HEK293 (cell line): ENCODE measurements at regions not wholly inside any gene's neighbourhood (a gene's known extent, or its start where the extent isn't known, plus 50 kb on each side); places are given as distances from the start of the nearest gene placed in this dataset.

ENCODE experiments used
- KLF1 ChIP-seq: fragments of 450-650 bp; formaldehyde crosslinking; IDR thresholded peaks from 2 replicates; pipeline ENCODE4 v1.5.1; 2016; ENCODE audit warnings: missing biosample characterization, missing genetic modification characterization
- KLF9 ChIP-seq: fragments of 450-650 bp; formaldehyde crosslinking; IDR thresholded peaks from 2 replicates; pipeline ENCODE4 v1.5.1; 2016; ENCODE audit warnings: missing biosample characterization, missing genetic modification characterization, low read depth
- SP2 ChIP-seq: fragments of 450-650 bp; formaldehyde crosslinking; IDR thresholded peaks from 2 replicates; pipeline ENCODE4 v1.5.1; 2016; ENCODE audit warnings: missing biosample characterization, missing genetic modification characterization
- ZNF530 ChIP-seq: fragments of 450-650 bp; formaldehyde crosslinking; IDR thresholded peaks from 2 replicates; pipeline ENCODE4 v1.5.1; 2016; ENCODE audit warnings: low read depth, missing biosample characterization, missing genetic modification characterization
- ZNF629 ChIP-seq: fragments of 450-650 bp; formaldehyde crosslinking; IDR thresholded peaks from 2 replicates; pipeline ENCODE4 v1.5.1; 2017; ENCODE audit warnings: missing biosample characterization, missing genetic modification characterization
- ZNF707 ChIP-seq: fragments of 450-650 bp; formaldehyde crosslinking; IDR thresholded peaks from 2 replicates; pipeline ENCODE4 v1.5.1; 2016; ENCODE audit warnings: missing biosample characterization, missing genetic modification characterization
- TF ChIP-seq, protein P1 (sequence below): fragments of 450-650 bp; formaldehyde crosslinking; IDR thresholded peaks from 2 replicates; pipeline ENCODE4 v1.5.1; 2016; ENCODE audit warnings: missing biosample characterization, missing genetic modification characterization
- TF ChIP-seq, protein P2 (sequence below): fragments of 450-650 bp; formaldehyde crosslinking; IDR thresholded peaks from 2 replicates; pipeline ENCODE4 v1.5.1; 2016; ENCODE audit warnings: missing biosample characterization, missing genetic modification characterization, borderline replicate concordance
- TF ChIP-seq, protein P3 (sequence below): fragments of 450-650 bp; formaldehyde crosslinking; IDR thresholded peaks from 2 replicates; pipeline ENCODE4 v1.5.1; 2016; ENCODE audit warnings: missing biosample characterization, missing genetic modification characterization
- TF ChIP-seq, protein P4 (sequence below): sonication (generic); formaldehyde crosslinking; IDR thresholded peaks from 2 replicates; pipeline ENCODE4 v1.8.1; 2022; ENCODE audit warnings: mild to moderate bottlenecking, moderate library complexity, missing genetic modification reagents
- TF ChIP-seq, protein P5 (sequence below): fragments of 450-650 bp; formaldehyde crosslinking; IDR thresholded peaks from 2 replicates; pipeline ENCODE4; 2016; ENCODE audit warnings: missing biosample characterization, missing genetic modification characterization

DNA sequence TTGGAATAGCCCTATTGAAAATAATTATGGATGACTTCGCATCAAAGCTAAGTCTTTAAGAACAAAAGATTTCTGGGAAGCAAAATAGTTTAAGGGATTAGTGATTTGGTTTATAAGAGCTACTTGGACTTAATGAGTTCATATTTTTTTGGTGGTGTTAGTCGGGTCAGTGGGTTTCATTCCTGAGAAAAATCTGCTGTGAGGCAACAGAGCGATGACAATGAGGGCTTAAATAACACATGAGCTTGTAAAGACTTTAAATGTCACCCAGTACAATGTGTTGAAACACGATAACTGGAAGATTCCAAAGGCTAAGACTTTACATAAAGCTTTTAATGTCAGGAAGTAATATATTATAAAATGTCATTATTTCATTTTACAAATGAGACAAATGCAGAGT lies 178.8 kb downstream of the ARL4A start:
- TF ChIP-seq, protein P1, sequence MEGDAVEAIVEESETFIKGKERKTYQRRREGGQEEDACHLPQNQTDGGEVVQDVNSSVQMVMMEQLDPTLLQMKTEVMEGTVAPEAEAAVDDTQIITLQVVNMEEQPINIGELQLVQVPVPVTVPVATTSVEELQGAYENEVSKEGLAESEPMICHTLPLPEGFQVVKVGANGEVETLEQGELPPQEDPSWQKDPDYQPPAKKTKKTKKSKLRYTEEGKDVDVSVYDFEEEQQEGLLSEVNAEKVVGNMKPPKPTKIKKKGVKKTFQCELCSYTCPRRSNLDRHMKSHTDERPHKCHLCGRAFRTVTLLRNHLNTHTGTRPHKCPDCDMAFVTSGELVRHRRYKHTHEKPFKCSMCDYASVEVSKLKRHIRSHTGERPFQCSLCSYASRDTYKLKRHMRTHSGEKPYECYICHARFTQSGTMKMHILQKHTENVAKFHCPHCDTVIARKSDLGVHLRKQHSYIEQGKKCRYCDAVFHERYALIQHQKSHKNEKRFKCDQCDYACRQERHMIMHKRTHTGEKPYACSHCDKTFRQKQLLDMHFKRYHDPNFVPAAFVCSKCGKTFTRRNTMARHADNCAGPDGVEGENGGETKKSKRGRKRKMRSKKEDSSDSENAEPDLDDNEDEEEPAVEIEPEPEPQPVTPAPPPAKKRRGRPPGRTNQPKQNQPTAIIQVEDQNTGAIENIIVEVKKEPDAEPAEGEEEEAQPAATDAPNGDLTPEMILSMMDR, result no peak
- TF ChIP-seq KLF1 (no peak), SP2 (tag by site-specific recombination) (no peak), KLF9 (tag by site-specific recombination) (no peak), ZNF707 (tag by site-specific recombination) (no peak), ZNF530 (no peak), ZNF629 (tag by site-specific recombination) (no peak)
- TF ChIP-seq, protein P2, sequence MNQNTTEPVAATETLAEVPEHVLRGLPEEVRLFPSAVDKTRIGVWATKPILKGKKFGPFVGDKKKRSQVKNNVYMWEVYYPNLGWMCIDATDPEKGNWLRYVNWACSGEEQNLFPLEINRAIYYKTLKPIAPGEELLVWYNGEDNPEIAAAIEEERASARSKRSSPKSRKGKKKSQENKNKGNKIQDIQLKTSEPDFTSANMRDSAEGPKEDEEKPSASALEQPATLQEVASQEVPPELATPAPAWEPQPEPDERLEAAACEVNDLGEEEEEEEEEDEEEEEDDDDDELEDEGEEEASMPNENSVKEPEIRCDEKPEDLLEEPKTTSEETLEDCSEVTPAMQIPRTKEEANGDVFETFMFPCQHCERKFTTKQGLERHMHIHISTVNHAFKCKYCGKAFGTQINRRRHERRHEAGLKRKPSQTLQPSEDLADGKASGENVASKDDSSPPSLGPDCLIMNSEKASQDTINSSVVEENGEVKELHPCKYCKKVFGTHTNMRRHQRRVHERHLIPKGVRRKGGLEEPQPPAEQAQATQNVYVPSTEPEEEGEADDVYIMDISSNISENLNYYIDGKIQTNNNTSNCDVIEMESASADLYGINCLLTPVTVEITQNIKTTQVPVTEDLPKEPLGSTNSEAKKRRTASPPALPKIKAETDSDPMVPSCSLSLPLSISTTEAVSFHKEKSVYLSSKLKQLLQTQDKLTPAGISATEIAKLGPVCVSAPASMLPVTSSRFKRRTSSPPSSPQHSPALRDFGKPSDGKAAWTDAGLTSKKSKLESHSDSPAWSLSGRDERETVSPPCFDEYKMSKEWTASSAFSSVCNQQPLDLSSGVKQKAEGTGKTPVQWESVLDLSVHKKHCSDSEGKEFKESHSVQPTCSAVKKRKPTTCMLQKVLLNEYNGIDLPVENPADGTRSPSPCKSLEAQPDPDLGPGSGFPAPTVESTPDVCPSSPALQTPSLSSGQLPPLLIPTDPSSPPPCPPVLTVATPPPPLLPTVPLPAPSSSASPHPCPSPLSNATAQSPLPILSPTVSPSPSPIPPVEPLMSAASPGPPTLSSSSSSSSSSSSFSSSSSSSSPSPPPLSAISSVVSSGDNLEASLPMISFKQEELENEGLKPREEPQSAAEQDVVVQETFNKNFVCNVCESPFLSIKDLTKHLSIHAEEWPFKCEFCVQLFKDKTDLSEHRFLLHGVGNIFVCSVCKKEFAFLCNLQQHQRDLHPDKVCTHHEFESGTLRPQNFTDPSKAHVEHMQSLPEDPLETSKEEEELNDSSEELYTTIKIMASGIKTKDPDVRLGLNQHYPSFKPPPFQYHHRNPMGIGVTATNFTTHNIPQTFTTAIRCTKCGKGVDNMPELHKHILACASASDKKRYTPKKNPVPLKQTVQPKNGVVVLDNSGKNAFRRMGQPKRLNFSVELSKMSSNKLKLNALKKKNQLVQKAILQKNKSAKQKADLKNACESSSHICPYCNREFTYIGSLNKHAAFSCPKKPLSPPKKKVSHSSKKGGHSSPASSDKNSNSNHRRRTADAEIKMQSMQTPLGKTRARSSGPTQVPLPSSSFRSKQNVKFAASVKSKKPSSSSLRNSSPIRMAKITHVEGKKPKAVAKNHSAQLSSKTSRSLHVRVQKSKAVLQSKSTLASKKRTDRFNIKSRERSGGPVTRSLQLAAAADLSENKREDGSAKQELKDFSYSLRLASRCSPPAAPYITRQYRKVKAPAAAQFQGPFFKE, result no peak
- TF ChIP-seq, protein P3, sequence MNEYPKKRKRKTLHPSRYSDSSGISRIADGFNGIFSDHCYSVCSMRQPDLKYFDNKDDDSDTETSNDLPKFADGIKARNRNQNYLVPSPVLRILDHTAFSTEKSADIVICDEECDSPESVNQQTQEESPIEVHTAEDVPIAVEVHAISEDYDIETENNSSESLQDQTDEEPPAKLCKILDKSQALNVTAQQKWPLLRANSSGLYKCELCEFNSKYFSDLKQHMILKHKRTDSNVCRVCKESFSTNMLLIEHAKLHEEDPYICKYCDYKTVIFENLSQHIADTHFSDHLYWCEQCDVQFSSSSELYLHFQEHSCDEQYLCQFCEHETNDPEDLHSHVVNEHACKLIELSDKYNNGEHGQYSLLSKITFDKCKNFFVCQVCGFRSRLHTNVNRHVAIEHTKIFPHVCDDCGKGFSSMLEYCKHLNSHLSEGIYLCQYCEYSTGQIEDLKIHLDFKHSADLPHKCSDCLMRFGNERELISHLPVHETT (tag by site-specific recombination), result no peak
- TF ChIP-seq, protein P4, sequence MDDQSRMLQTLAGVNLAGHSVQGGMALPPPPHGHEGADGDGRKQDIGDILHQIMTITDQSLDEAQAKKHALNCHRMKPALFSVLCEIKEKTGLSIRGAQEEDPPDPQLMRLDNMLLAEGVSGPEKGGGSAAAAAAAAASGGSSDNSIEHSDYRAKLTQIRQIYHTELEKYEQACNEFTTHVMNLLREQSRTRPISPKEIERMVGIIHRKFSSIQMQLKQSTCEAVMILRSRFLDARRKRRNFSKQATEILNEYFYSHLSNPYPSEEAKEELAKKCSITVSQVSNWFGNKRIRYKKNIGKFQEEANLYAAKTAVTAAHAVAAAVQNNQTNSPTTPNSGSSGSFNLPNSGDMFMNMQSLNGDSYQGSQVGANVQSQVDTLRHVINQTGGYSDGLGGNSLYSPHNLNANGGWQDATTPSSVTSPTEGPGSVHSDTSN (CRISPR knock-in tag), result no peak
- TF ChIP-seq, protein P5, sequence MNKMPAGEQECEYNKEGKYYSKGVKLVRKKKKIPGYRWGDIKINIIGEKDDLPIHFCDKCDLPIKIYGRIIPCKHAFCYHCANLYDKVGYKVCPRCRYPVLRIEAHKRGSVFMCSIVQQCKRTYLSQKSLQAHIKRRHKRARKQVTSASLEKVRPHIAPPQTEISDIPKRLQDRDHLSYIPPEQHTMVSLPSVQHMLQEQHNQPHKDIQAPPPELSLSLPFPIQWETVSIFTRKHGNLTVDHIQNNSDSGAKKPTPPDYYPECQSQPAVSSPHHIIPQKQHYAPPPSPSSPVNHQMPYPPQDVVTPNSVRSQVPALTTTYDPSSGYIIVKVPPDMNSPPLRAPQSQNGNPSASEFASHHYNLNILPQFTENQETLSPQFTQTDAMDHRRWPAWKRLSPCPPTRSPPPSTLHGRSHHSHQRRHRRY (tag by site-specific recombination), result no peak
